ENCODE measurements at regions not wholly inside any gene's neighbourhood (a gene's known extent, or its start where the extent isn't known, plus 50 kb on each side); places are given as distances from the start of the nearest gene placed in this dataset.
"Not testable (repeated sequence)": the region's sequence is repeated elsewhere in the genome, so short reads cannot be mapped to it uniquely, and the experiment has no call there.

DNA sequence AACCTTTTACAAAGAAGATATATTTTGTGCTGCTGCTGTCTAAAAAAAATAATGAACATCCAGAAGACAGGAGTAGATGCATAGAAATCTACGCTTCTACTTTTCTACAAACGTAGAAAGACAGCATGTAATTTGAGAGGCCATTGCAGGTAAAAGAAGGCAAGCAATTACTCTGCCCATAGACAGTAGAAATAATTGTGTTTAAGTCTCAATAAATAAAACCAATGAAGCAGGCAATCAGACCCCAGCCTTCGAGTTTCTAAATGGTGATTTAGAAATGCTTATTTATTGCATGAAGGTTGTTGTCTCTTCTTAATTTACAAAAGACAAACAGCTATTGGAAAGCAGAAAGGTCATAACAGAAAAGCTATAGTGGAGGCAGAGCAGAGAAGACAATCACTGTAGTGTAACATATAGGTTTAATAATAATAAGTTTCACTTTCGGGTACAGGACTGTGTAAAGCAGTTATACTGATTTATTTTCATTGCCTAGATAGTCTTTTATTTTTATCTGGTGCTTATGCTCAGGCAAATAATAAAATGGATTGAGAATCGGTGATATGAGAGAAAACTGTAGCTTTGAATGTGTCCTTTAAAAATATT, 123.0 kb upstream of the TACR3 start:
- H3K4me3 Mint-ChIP-seq = no peak overlapping the region
- WGBS (ENCODE audit: insufficient coverage) = 100% methylated on average over 2 of the region's 5 CpGs
- no peak for ATAC-seq (ENCODE audit: low read depth)
- TF ChIP-seq EZH2 (IDR thresholded peaks at IDR 0.05; ENCODE audit: borderline replicate concordance, insufficient read depth, low read depth, low read length, poor library complexity, severe bottlenecking) = no peak
- TF ChIP-seq, protein P1, sequence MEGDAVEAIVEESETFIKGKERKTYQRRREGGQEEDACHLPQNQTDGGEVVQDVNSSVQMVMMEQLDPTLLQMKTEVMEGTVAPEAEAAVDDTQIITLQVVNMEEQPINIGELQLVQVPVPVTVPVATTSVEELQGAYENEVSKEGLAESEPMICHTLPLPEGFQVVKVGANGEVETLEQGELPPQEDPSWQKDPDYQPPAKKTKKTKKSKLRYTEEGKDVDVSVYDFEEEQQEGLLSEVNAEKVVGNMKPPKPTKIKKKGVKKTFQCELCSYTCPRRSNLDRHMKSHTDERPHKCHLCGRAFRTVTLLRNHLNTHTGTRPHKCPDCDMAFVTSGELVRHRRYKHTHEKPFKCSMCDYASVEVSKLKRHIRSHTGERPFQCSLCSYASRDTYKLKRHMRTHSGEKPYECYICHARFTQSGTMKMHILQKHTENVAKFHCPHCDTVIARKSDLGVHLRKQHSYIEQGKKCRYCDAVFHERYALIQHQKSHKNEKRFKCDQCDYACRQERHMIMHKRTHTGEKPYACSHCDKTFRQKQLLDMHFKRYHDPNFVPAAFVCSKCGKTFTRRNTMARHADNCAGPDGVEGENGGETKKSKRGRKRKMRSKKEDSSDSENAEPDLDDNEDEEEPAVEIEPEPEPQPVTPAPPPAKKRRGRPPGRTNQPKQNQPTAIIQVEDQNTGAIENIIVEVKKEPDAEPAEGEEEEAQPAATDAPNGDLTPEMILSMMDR (IDR thresholded peaks at IDR 0.05) = no peak
- Histone ChIP-seq H3K36me3 (replicated peaks in 1 of 2; ENCODE audit: control extremely low read depth in 1 of 2, control insufficient read depth in 1 of 2, extremely low read depth in 1 of 2, insufficient read depth in 2 of 2, low read length in 1 of 2) (no peaks in the 10 kb centered on the region), H3K27me3 (replicated peaks in 1 of 4; ENCODE audit: control extremely low read depth in 1 of 4, control insufficient read depth in 3 of 4, insufficient read depth in 4 of 4, low read length in 3 of 4) (no peaks in the 10 kb centered on the region), H3K4me2 (replicated peaks; ENCODE audit: low read depth, low read length, poor library complexity, severe bottlenecking) (no peak overlapping the region), H3K27ac (ENCODE audit: low read length in 2 of 2) (no peak overlapping the region), H3K79me2 (ENCODE audit: control insufficient read depth, insufficient read depth, low read length) (no peaks in the 10 kb centered on the region), H3K4me1 (ENCODE audit: control insufficient read depth in 2 of 2, insufficient read depth in 2 of 2, low read length in 2 of 2) (no peaks in the 10 kb centered on the region), H3K9ac (ENCODE audit: low read length) (no peak overlapping the region), H4K20me1 (ENCODE audit: control insufficient read depth, insufficient read depth, low read length, poor library complexity, severe bottlenecking) (no peaks in the 10 kb centered on the region), H3K4me3 (ENCODE audit: control extremely low read depth in 1 of 5, extremely low read depth in 1 of 5, insufficient read depth in 1 of 5, low read depth in 2 of 5, low read length in 4 of 5) (no peak overlapping the region), H2AFZ (ENCODE audit: insufficient read depth, low read depth, low read length, poor library complexity, severe bottlenecking) (no peak overlapping the region), H3K9me3 (ENCODE audit: control extremely low read depth in 1 of 3, control insufficient read depth in 2 of 3, insufficient read depth in 1 of 3, low read length in 2 of 3) (no peaks in the 10 kb centered on the region)
- no peaks in the 10 kb centered on the region for H3K4me1 Mint-ChIP-seq
- DNase-seq = no peak
- intact Hi-C loops (cut with micrococcal nuclease) = no loop called here
- H3K27ac Mint-ChIP-seq = no peak overlapping the region
- ChIA-PET POLR2A (no interaction called here), CTCF (no interaction called here)
- H3K9me3 Mint-ChIP-seq (ENCODE audit: insufficient read depth) = peaks cover 5% of the 10 kb centered on the region
- no peaks in the 10 kb centered on the region for H3K27me3 Mint-ChIP-seq

DNA sequence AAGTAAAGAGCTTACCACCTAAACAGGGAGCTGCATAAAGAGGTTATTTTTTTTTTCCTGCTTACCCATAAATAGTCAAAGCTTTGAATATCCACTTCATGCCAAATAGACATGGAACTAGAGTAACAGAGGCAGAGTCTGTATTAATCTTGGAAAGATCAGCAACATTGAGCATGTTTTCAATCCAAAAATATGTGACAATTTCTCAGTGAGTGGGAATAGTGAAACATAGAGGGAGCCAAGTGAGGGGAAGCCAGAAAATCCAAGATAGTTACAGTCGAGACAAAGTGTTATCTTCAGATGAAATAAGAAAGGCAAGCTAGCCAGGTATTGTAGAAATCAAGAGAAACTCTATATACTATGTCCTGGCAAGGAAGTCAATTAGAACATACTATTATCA, 122.3 kb upstream of the TACR3 start:
- Histone ChIP-seq H3K4me2 (replicated peaks; ENCODE audit: low read depth, low read length, poor library complexity, severe bottlenecking) (no peak overlapping the region), H2AFZ (ENCODE audit: insufficient read depth, low read depth, low read length, poor library complexity, severe bottlenecking) (no peak overlapping the region), H4K20me1 (ENCODE audit: control insufficient read depth, insufficient read depth, low read length, poor library complexity, severe bottlenecking) (no peaks in the 10 kb centered on the region), H3K9ac (ENCODE audit: low read length) (no peak overlapping the region), H3K27ac (ENCODE audit: low read length in 2 of 2) (no peak overlapping the region), H3K36me3 (replicated peaks in 1 of 2; ENCODE audit: control extremely low read depth in 1 of 2, control insufficient read depth in 1 of 2, extremely low read depth in 1 of 2, insufficient read depth in 2 of 2, low read length in 1 of 2) (no peaks in the 10 kb centered on the region), H3K4me1 (ENCODE audit: control insufficient read depth in 2 of 2, insufficient read depth in 2 of 2, low read length in 2 of 2) (no peaks in the 10 kb centered on the region), H3K27me3 (replicated peaks in 1 of 4; ENCODE audit: control extremely low read depth in 1 of 4, control insufficient read depth in 3 of 4, insufficient read depth in 4 of 4, low read length in 3 of 4) (no peaks in the 10 kb centered on the region), H3K79me2 (ENCODE audit: control insufficient read depth, insufficient read depth, low read length) (no peaks in the 10 kb centered on the region), H3K4me3 (ENCODE audit: control extremely low read depth in 1 of 5, extremely low read depth in 1 of 5, insufficient read depth in 1 of 5, low read depth in 2 of 5, low read length in 4 of 5) (no peak overlapping the region), H3K9me3 (ENCODE audit: control extremely low read depth in 1 of 3, control insufficient read depth in 2 of 3, insufficient read depth in 1 of 3, low read length in 2 of 3) (no peaks in the 10 kb centered on the region)
- TF ChIP-seq, protein P1 (IDR thresholded peaks at IDR 0.05) = no peak
- TF ChIP-seq EZH2 (IDR thresholded peaks at IDR 0.05; ENCODE audit: borderline replicate concordance, insufficient read depth, low read depth, low read length, poor library complexity, severe bottlenecking) = no peak
- ChIA-PET CTCF (no interaction called here), POLR2A (no interaction called here)
- DNase-seq (no peak), ATAC-seq (ENCODE audit: low read depth) (no peak)
- no peak overlapping the region for H3K4me3 Mint-ChIP-seq
- H3K9me3 Mint-ChIP-seq (ENCODE audit: insufficient read depth) = peaks cover 3% of the 10 kb centered on the region
- WGBS (ENCODE audit: insufficient coverage) = 67% methylated on average over 1 of the region's 1 CpG
- intact Hi-C loops (cut with micrococcal nuclease) = no loop called here
- no peak overlapping the region for H3K27ac Mint-ChIP-seq
- H3K27me3 Mint-ChIP-seq = no peaks in the 10 kb centered on the region
- H3K4me1 Mint-ChIP-seq = no peaks in the 10 kb centered on the region

DNA sequence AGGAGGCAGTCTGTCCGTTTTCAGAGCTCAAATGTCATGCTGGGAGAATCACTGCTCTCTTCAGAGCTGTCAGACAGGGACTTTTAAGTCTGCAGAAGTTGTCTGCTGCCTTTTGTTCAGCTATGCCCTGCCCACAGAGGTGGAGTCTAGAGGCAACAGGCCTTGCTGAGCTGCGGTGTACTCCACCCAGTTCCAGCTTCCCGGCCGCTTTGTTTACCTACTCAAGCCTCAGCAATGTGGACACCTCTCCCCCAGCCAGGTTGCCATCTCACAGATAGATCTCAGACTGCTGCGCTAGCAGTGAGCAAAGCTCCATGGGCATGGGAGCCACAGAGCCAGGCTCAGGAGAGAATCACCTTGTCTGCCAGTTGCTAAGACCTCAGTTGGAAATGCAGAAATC, 90.5 kb upstream of the TACR3 start:
- intact Hi-C loops (cut with micrococcal nuclease); ATAC-seq (ENCODE audit: low read depth); H3K27ac ChIP-seq (ENCODE audit: low read length in 2 of 2); H4K20me1 ChIP-seq (ENCODE audit: control insufficient read depth, insufficient read depth, low read length, poor library complexity, severe bottlenecking); H3K4me3 Mint-ChIP-seq; CTCF ChIA-PET; H2AFZ ChIP-seq (ENCODE audit: insufficient read depth, low read depth, low read length, poor library complexity, severe bottlenecking); H3K27me3 ChIP-seq (replicated peaks in 1 of 4; ENCODE audit: control extremely low read depth in 1 of 4, control insufficient read depth in 3 of 4, insufficient read depth in 4 of 4, low read length in 3 of 4); H3K36me3 ChIP-seq (replicated peaks in 1 of 2; ENCODE audit: control extremely low read depth in 1 of 2, control insufficient read depth in 1 of 2, extremely low read depth in 1 of 2, insufficient read depth in 2 of 2, low read length in 1 of 2); H3K4me3 ChIP-seq (ENCODE audit: control extremely low read depth in 1 of 5, extremely low read depth in 1 of 5, insufficient read depth in 1 of 5, low read depth in 2 of 5, low read length in 4 of 5); H3K79me2 ChIP-seq (ENCODE audit: control insufficient read depth, insufficient read depth, low read length); H3K9me3 ChIP-seq (ENCODE audit: control extremely low read depth in 1 of 3, control insufficient read depth in 2 of 3, insufficient read depth in 1 of 3, low read length in 2 of 3); H3K27ac Mint-ChIP-seq; DNase-seq; H3K9ac ChIP-seq (ENCODE audit: low read length); H3K4me1 Mint-ChIP-seq; H3K9me3 Mint-ChIP-seq (ENCODE audit: insufficient read depth); H3K27me3 Mint-ChIP-seq; POLR2A ChIA-PET; H3K4me1 ChIP-seq (ENCODE audit: control insufficient read depth in 2 of 2, insufficient read depth in 2 of 2, low read length in 2 of 2); H3K4me2 ChIP-seq (replicated peaks; ENCODE audit: low read depth, low read length, poor library complexity, severe bottlenecking): not testable (repeated sequence)
- 79% methylated on average over 5 of the region's 5 CpGs for WGBS (ENCODE audit: insufficient coverage)

Data from B cell (primary cell).